Erythroblast (primary cell): ENCODE measurements at regions not wholly inside any gene's neighbourhood (a gene's known extent, or its start where the extent isn't known, plus 50 kb on each side); places are given as distances from the start of the nearest gene placed in this dataset.
"Not testable (repeated sequence)": the region's sequence is repeated elsewhere in the genome, so short reads cannot be mapped to it uniquely, and the experiment has no call there.

Source experiments
- GATA1 ChIP-seq: IDR thresholded peaks from 2 replicates; pipeline ENCODE4 v1.6.1; 2011; ENCODE audit warnings: low read depth, mild to moderate bottlenecking, control low read depth, low read length, moderate library complexity
- POLR2A ChIP-seq: IDR thresholded peaks from 2 replicates; pipeline ENCODE4 v1.6.1; 2011; ENCODE audit warnings: mild to moderate bottlenecking, low read length

GRCh38 chr20:26073972-26074371 lies 377.3 kb upstream of the ZNF337 start:
- TF ChIP-seq POLR2A, GATA1: not testable (repeated sequence)
